ENCODE measurements at regions not wholly inside any gene's neighbourhood (a gene's known extent, or its start where the extent isn't known, plus 50 kb on each side); places are given as distances from the start of the nearest gene placed in this dataset.

DNA sequence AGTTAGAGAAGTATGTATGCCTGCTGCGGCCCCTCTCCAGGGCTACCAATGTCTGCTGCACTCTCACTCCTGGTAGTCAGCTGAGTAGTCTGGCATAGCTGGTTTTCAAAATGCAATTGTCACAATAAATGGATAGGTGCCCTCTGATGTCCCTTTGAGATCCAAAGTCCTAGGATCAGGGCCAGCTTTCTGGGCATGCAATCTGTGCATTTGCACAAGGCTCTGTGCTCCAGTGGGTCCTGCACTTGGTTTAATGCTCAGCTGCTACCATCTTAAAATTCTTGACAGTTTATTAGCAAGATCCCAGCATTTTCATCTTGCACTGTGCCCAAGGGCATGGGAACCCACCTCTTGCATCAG, 233.8 kb downstream of the LTN1 start:
- Mint-ChIP-seq H3K9me3 (ENCODE audit: low read depth, unreplicated experiment) (no peaks in the 10 kb centered on the region), H3K4me1 (ENCODE audit: low read depth, unreplicated experiment) (no peaks in the 10 kb centered on the region), H3K27me3 (ENCODE audit: unreplicated experiment) (no peaks in the 10 kb centered on the region), H3K27ac (ENCODE audit: unreplicated experiment) (no peak overlapping the region), H3K36me3 (ENCODE audit: insufficient read depth, unreplicated experiment) (no peaks in the 10 kb centered on the region), H3K4me3 (ENCODE audit: low read depth, unreplicated experiment) (no peak overlapping the region)
- intact Hi-C loops (cut with micrococcal nuclease; ENCODE audit: unreplicated experiment), result no loop called here
- DNase-seq, result no peak
- TF ChIP-seq, protein P1, sequence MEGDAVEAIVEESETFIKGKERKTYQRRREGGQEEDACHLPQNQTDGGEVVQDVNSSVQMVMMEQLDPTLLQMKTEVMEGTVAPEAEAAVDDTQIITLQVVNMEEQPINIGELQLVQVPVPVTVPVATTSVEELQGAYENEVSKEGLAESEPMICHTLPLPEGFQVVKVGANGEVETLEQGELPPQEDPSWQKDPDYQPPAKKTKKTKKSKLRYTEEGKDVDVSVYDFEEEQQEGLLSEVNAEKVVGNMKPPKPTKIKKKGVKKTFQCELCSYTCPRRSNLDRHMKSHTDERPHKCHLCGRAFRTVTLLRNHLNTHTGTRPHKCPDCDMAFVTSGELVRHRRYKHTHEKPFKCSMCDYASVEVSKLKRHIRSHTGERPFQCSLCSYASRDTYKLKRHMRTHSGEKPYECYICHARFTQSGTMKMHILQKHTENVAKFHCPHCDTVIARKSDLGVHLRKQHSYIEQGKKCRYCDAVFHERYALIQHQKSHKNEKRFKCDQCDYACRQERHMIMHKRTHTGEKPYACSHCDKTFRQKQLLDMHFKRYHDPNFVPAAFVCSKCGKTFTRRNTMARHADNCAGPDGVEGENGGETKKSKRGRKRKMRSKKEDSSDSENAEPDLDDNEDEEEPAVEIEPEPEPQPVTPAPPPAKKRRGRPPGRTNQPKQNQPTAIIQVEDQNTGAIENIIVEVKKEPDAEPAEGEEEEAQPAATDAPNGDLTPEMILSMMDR (IDR thresholded peaks at IDR 0.05; ENCODE audit: unreplicated experiment), result no peak
- CTCF ChIA-PET, result no interaction called here
- BruUV-seq (replicated peaks), result no TSS peak

DNA sequence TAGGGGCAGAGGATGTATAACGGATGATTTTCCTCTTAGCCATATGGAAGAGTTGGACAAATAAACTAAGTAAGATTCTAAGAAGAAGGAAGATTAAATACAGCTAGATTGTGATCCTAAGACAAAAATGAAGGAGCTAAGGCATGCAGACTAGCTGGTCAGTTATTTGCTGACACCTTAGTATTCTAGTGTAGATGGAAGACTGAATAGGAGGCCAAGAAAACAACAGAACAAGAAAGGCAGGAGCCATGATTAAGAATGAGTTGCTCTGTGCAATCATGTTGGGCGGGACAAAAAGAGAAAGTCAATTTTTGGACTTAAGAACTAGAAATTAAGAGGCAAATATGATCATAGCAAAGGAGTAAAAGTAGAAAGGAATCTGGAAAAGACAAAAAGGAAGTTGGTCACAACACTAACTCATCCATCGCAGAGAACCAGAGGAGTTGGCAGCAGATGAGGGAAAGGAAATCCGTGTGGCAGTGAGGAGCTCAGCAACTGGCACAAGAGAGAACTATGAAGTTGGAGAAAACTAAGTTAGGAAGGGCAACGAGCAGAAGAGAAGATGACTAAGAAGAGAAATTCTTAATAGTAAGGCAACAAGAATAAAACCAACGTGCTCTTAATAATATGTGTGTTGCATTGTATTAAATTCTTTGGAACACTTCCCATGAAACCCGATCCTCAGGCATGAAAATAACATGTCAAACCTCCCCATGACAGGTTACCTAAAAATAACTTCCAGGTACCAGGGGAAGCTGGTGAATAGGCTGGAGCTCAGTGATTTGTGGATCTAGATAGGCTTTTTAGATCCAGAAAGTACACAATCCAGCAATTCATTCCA, 234.4 kb downstream of the LTN1 start:
- CTCF ChIA-PET, result no interaction called here
- no peaks in the 10 kb centered on the region for H3K4me1 Mint-ChIP-seq (ENCODE audit: low read depth, unreplicated experiment)

DNA sequence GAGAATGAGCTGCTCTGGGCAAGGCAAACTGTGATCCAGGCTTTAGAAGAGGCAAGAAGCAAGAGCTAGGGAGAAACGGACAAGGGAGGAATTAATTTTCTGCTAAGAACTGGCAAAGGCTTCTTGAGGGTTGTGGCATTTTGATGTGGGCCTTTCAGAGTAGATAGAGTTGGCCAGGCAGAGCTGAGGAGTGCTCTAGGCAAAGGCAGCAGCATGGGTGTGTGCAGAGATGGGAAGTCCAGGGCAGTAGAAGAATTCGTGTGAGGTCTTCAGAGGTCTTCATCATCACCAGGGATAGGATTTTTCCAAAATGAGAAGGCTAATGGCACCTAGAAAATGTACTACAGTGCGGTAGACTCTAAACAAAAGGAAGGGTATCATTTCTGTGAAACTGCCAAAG, 237.8 kb downstream of the LTN1 start:
- Mint-ChIP-seq H3K9me3 (ENCODE audit: low read depth, unreplicated experiment) (no peaks in the 10 kb centered on the region), H3K4me3 (ENCODE audit: low read depth, unreplicated experiment) (no peak overlapping the region), H3K4me1 (ENCODE audit: low read depth, unreplicated experiment) (no peaks in the 10 kb centered on the region), H3K27me3 (ENCODE audit: unreplicated experiment) (no peaks in the 10 kb centered on the region), H3K36me3 (ENCODE audit: insufficient read depth, unreplicated experiment) (no peaks in the 10 kb centered on the region), H3K27ac (ENCODE audit: unreplicated experiment) (no peak overlapping the region)
- TF ChIP-seq, protein P1 (IDR thresholded peaks at IDR 0.05; ENCODE audit: unreplicated experiment), result no peak
- intact Hi-C loops (cut with micrococcal nuclease; ENCODE audit: unreplicated experiment), result no loop called here
- DNase-seq, result no peak
- BruUV-seq (replicated peaks), result no TSS peak
- CTCF ChIA-PET, result interaction anchor here (1.2 kb wide), 1 partner anchor 9 kb away, joined by 3 read pairs; no protein-coding TSS in a partner anchor

More for the DNA sequence above, 234.4 kb downstream of the LTN1 start:
- no peaks in the 10 kb centered on the region for H3K9me3 Mint-ChIP-seq (ENCODE audit: low read depth, unreplicated experiment)
- TF ChIP-seq, protein P1 (IDR thresholded peaks at IDR 0.05; ENCODE audit: unreplicated experiment), result no peak
- H3K4me3 Mint-ChIP-seq (ENCODE audit: low read depth, unreplicated experiment), result no peak overlapping the region
- no peak overlapping the region for H3K27ac Mint-ChIP-seq (ENCODE audit: unreplicated experiment)
- intact Hi-C loops (cut with micrococcal nuclease; ENCODE audit: unreplicated experiment), result no loop called here
- no TSS peak for BruUV-seq (replicated peaks)
- no peaks in the 10 kb centered on the region for H3K27me3 Mint-ChIP-seq (ENCODE audit: unreplicated experiment)
- no peak for DNase-seq
- no peaks in the 10 kb centered on the region for H3K36me3 Mint-ChIP-seq (ENCODE audit: insufficient read depth, unreplicated experiment)

DNA sequence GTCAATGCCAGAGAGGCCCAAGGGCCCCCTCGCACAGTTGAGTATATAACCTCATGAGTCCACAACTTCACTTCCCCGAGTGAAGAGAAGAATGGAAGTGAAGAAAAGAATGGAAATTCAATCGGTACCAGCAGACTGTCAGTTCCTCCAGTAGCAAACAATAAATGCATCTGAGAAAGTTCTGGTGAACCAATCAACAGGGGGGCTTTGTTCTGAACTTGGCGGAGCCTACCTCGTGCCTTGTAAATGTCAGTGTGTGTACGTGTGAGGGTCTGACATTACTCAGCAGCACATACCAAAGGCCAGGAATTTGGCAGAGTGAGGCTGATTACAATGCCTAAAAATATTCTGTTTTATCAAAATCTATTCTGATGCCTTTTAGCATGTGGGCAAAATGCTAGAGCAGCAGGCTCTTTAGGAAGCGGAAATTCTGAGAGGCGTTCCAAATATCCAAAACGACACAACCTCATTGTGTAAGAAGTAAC, 238.5 kb downstream of the LTN1 start:
- Mint-ChIP-seq H3K4me3 (ENCODE audit: low read depth, unreplicated experiment) (no peak overlapping the region), H3K27me3 (ENCODE audit: unreplicated experiment) (no peaks in the 10 kb centered on the region), H3K36me3 (ENCODE audit: insufficient read depth, unreplicated experiment) (no peaks in the 10 kb centered on the region), H3K9me3 (ENCODE audit: low read depth, unreplicated experiment) (no peaks in the 10 kb centered on the region), H3K27ac (ENCODE audit: unreplicated experiment) (no peak overlapping the region), H3K4me1 (ENCODE audit: low read depth, unreplicated experiment) (no peaks in the 10 kb centered on the region)
- DNase-seq, result no peak
- no TSS peak for BruUV-seq (replicated peaks)
- TF ChIP-seq, protein P1 (IDR thresholded peaks at IDR 0.05; ENCODE audit: unreplicated experiment), result no peak
- intact Hi-C loops (cut with micrococcal nuclease; ENCODE audit: unreplicated experiment), result no loop called here
- CTCF ChIA-PET, result no interaction called here
